ENCODE measurements at regions not wholly inside any gene's neighbourhood (a gene's known extent, or its start where the extent isn't known, plus 50 kb on each side); places are given as distances from the start of the nearest gene placed in this dataset.

GRCh38 chr2:48249631-48250473 lies 64.6 kb upstream of the FOXN2 start:
- Histone ChIP-seq H3K4me3 (ENCODE audit: low read length) (no peak overlapping the region), H3K9me2 (replicated peaks; ENCODE audit: low read length) (no peaks in the 10 kb centered on the region), H3K4me2 (ENCODE audit: low read length) (peak overlapping the region; percentile 25; the same call in 1 of the 2 replicates), H3K27ac (ENCODE audit: low read length) (peak overlapping the region; percentile 42), H3K27me3 (ENCODE audit: low read length) (no peaks in the 10 kb centered on the region), H2AFZ (ENCODE audit: low read length) (peak overlapping the region; percentile 26; the same call in 1 of the 2 replicates), H4K20me1 (ENCODE audit: low read length) (no peaks in the 10 kb centered on the region), H3K4me1 (ENCODE audit: insufficient read depth, low read length) (peaks cover 22% of the 10 kb centered on the region), H3K36me3 (ENCODE audit: low read depth, low read length) (no peaks in the 10 kb centered on the region), H3F3A (ENCODE audit: low read length, unreplicated experiment) (no peaks in the 10 kb centered on the region), H3K79me2 (ENCODE audit: low read length) (no peaks in the 10 kb centered on the region), H3K9me3 (ENCODE audit: low read length) (no peaks in the 10 kb centered on the region), H3K9ac (ENCODE audit: low read length) (peak overlapping the region; percentile 21; the same call in 1 of the 2 replicates)
- POLR2A ChIA-PET (ENCODE audit: unreplicated experiment): no interaction called here
- ATAC-seq: no peak
- DNase-seq: no peak
- TF ChIP-seq EZH2phosphoT487 (IDR thresholded peaks at IDR 0.05; ENCODE audit: borderline replicate concordance, low read length) (no peak), EZH2 (IDR thresholded peaks at IDR 0.05; ENCODE audit: low read length, unreplicated experiment) (no peak), CTCF (conservative IDR thresholded peaks at IDR 0.05; ENCODE audit: low read depth, low read length) (no peak)
- no TSS peak for BruUV-seq (replicated peaks)
- intact Hi-C loops (cut with micrococcal nuclease): no loop called here
- CTCF ChIA-PET: interaction anchor here (0.7 kb wide), 1 partner anchor 812 kb away, joined by 3 read pairs; no protein-coding TSS in a partner anchor

- no TSS peak for BruUV-seq (replicated peaks)
- H3F3A ChIP-seq (ENCODE audit: low read length, unreplicated experiment): no peaks in the 10 kb centered on the region
- ChIA-PET CTCF (no interaction called here), POLR2A (ENCODE audit: unreplicated experiment) (no interaction called here)
- no peak for TF ChIP-seq EZH2phosphoT487 (IDR thresholded peaks at IDR 0.05; ENCODE audit: borderline replicate concordance, low read length)
- no peak for TF ChIP-seq CTCF (conservative IDR thresholded peaks at IDR 0.05; ENCODE audit: low read depth, low read length)
- TF ChIP-seq EZH2 (IDR thresholded peaks at IDR 0.05; ENCODE audit: low read length, unreplicated experiment): no peak
- H3K79me2 ChIP-seq (ENCODE audit: low read length): no peaks in the 10 kb centered on the region
- no peaks in the 10 kb centered on the region for H4K20me1 ChIP-seq (ENCODE audit: low read length)
- no peak overlapping the region for H3K4me3 ChIP-seq (ENCODE audit: low read length)
- no peak overlapping the region for H3K27ac ChIP-seq (ENCODE audit: low read length)
- no peak overlapping the region for H2AFZ ChIP-seq (ENCODE audit: low read length)
- no peaks in the 10 kb centered on the region for H3K27me3 ChIP-seq (ENCODE audit: low read length)
- no peaks in the 10 kb centered on the region for H3K36me3 ChIP-seq (ENCODE audit: low read depth, low read length)
- no peaks in the 10 kb centered on the region for H3K9me2 ChIP-seq (replicated peaks; ENCODE audit: low read length)
- intact Hi-C loops (cut with micrococcal nuclease): no loop called here
- no peak for ATAC-seq
- no peak for DNase-seq
- peaks cover 22% of the 10 kb centered on the region for H3K4me1 ChIP-seq (ENCODE audit: insufficient read depth, low read length)
- H3K4me2 ChIP-seq (ENCODE audit: low read length): no peak overlapping the region
- no peaks in the 10 kb centered on the region for H3K9me3 ChIP-seq (ENCODE audit: low read length)
- no peak overlapping the region for H3K9ac ChIP-seq (ENCODE audit: low read length)
Observed at GRCh38 chr2:48250474-48250844, 64.0 kb upstream of the FOXN2 start.

- no peak for TF ChIP-seq EZH2 (IDR thresholded peaks at IDR 0.05; ENCODE audit: low read length, unreplicated experiment)
- no peak for TF ChIP-seq EZH2phosphoT487 (IDR thresholded peaks at IDR 0.05; ENCODE audit: borderline replicate concordance, low read length)
- no peak for TF ChIP-seq CTCF (conservative IDR thresholded peaks at IDR 0.05; ENCODE audit: low read depth, low read length)
- H2AFZ ChIP-seq (ENCODE audit: low read length): no peak overlapping the region
- H3K27ac ChIP-seq (ENCODE audit: low read length): no peak overlapping the region
- no peaks in the 10 kb centered on the region for H3K36me3 ChIP-seq (ENCODE audit: low read depth, low read length)
- intact Hi-C loops (cut with micrococcal nuclease): no loop called here
- H3F3A ChIP-seq (ENCODE audit: low read length, unreplicated experiment): no peaks in the 10 kb centered on the region
- no peaks in the 10 kb centered on the region for H3K9me3 ChIP-seq (ENCODE audit: low read length)
- H3K4me3 ChIP-seq (ENCODE audit: low read length): no peak overlapping the region
- no peaks in the 10 kb centered on the region for H3K9me2 ChIP-seq (replicated peaks; ENCODE audit: low read length)
- no peak for ATAC-seq
- BruUV-seq (replicated peaks): no TSS peak
- H3K27me3 ChIP-seq (ENCODE audit: low read length): no peaks in the 10 kb centered on the region
- POLR2A ChIA-PET (ENCODE audit: unreplicated experiment): no interaction called here
- H3K4me1 ChIP-seq (ENCODE audit: insufficient read depth, low read length): peaks cover 22% of the 10 kb centered on the region
- DNase-seq: no peak
- CTCF ChIA-PET: no interaction called here
- no peak overlapping the region for H3K4me2 ChIP-seq (ENCODE audit: low read length)
- no peaks in the 10 kb centered on the region for H4K20me1 ChIP-seq (ENCODE audit: low read length)
- no peaks in the 10 kb centered on the region for H3K79me2 ChIP-seq (ENCODE audit: low read length)
- no peak overlapping the region for H3K9ac ChIP-seq (ENCODE audit: low read length)
Observed at GRCh38 chr2:48250943-48251342, 63.5 kb upstream of the FOXN2 start.

Data from PC-3 (cell line).